HepG2 (cell line): ENCODE measurements at regions not wholly inside any gene's neighbourhood (a gene's known extent, or its start where the extent isn't known, plus 50 kb on each side); places are given as distances from the start of the nearest gene placed in this dataset.

Experiments
- ATAC-seq: fragments of 200-7000 bp; cut with Tn5 transposase; 3 replicates; pipeline ENCODE4 v1.9.1; 2020; ENCODE audit warnings: mild to moderate bottlenecking, moderate library complexity
- BruUV-seq: library from RNA; stranded (reverse); fragments of 400-500 nt; replicated peaks from 2 replicates; lab custom pipeline; 2021; lab: Mats Ljungman, UMichigan
- CTCF ChIA-PET: fragments of 300-600 bp; formaldehyde crosslinking; extraction: SDS; loops from one replicate; lab custom pipeline; 2021; ENCODE audit warnings: low total read pairs, inconsistent platforms, low intra/inter-chr PET ratio; lab: Yijun Ruan, JAX
- POLR2A ChIA-PET: fragments of 350-600 bp; sonication (Branson Sonifier 250); formaldehyde crosslinking; loops from one replicate; lab custom pipeline; 2020; ENCODE audit warnings: antibody characterized with exemption, inconsistent platforms; lab: Yijun Ruan, JAX
- DNase-seq: peaks from one replicate; pipeline ENCODE4 v3.0.0-alpha.2; 2015; ENCODE audit warnings: low spot score
- FAIRE-seq: peaks from 3 replicates; lab custom pipeline; 2011; peaks lifted over from hg19 to GRCh38; lab: Jason Lieb, UNC
- H2AFZ ChIP-seq: one replicate; pipeline ENCODE4 v1.6.1; 2011; ENCODE audit warnings: low read length, inconsistent platforms
- H3K27ac ChIP-seq: fragments of 300-600 bp; 3 replicates; pipeline ENCODE4 v1.8.0; 2011; ENCODE audit warnings: mixed run types, mild to moderate bottlenecking, mixed read lengths, low read length, inconsistent platforms; ENCODE audit not compliant: insufficient read depth; ENCODE audit errors: extremely low read length
- H3K27me3 ChIP-seq, 2 experiments: fragments of 200-600 bp in 1 of 2; 2 replicates in 1 of 2; 3 replicates in 1 of 2; pipeline versions ENCODE4 v1.6.0 to v1.8.0; 2011; ENCODE audit warnings: low read length in 2 of 2, mild to moderate bottlenecking in 2 of 2, moderate library complexity in 2 of 2, inconsistent platforms in 1 of 2; ENCODE audit not compliant: insufficient read depth in 2 of 2, control insufficient read depth in 1 of 2
- H3K36me3 ChIP-seq, 2 experiments: fragments of 200-600 bp in 1 of 2; replicated peaks in 1 of 2; 2 replicates in 1 of 2; 3 replicates in 1 of 2; pipeline versions ENCODE4 v1.5.1 to v1.8.0; 2011; ENCODE audit warnings: low read length in 2 of 2, inconsistent platforms in 1 of 2; ENCODE audit not compliant: insufficient read depth in 2 of 2, control insufficient read depth in 1 of 2
- H3K4me1 ChIP-seq: 2 replicates; pipeline ENCODE4 v1.5.1; 2012; ENCODE audit warnings: low read length, inconsistent platforms; ENCODE audit not compliant: insufficient read depth
- H3K4me2 ChIP-seq: 2 replicates; pipeline ENCODE4 v1.6.0; 2011; ENCODE audit warnings: low read depth, low read length, inconsistent platforms
- H3K4me3 ChIP-seq, 3 experiments: fragments of 200-600 bp in 1 of 3; sonication (generic), shearing (Covaris generic) in 1 of 3; replicated peaks in 1 of 3; 2 replicates each; pipeline ENCODE4 v1.5.1; 2011 to 2016; ENCODE audit warnings: low read length in 3 of 3, inconsistent platforms in 2 of 3, low read depth in 2 of 3, mild to moderate bottlenecking in 2 of 3, control low read depth in 1 of 3, mixed read lengths in 1 of 3; ENCODE audit not compliant: insufficient read depth in 1 of 3
- H3K79me2 ChIP-seq: one replicate; pipeline ENCODE4 v1.6.1; 2011; ENCODE audit warnings: low read length, inconsistent platforms; ENCODE audit not compliant: insufficient read depth
- H3K9ac ChIP-seq: 2 replicates; pipeline ENCODE4 v1.6.0; 2011; ENCODE audit warnings: mild to moderate bottlenecking, low read depth, low read length, inconsistent platforms; ENCODE audit not compliant: insufficient read depth
- H3K9me3 ChIP-seq: 2 replicates; pipeline ENCODE4 v1.5.1; 2012; ENCODE audit warnings: mild to moderate bottlenecking, low read length
- H4K20me1 ChIP-seq: 2 replicates; pipeline ENCODE4 v1.6.0; 2011; ENCODE audit warnings: inconsistent platforms, mild to moderate bottlenecking, low read length, moderate library complexity; ENCODE audit not compliant: insufficient read depth
- ATF7-NPFF ChIP-seq: sonication (generic); formaldehyde crosslinking; IDR thresholded peaks from 2 replicates; pipeline ENCODE4 v1.8.1; 2023; ENCODE audit warnings: mild to moderate bottlenecking, low read depth, missing genetic modification reagents, moderate library complexity
- ELF1 ChIP-seq: sonication (generic); formaldehyde crosslinking; IDR thresholded peaks from 2 replicates; pipeline ENCODE4 v1.4.0; 2020; ENCODE audit warnings: missing genetic modification reagents
- MIER3 ChIP-seq: IDR thresholded peaks from 2 replicates; pipeline ENCODE4 v1.6.1; 2016; ENCODE audit warnings: missing compliant biosample characterization, borderline replicate concordance
- MYC ChIP-seq: sonication (generic); formaldehyde crosslinking; IDR thresholded peaks from 2 replicates; pipeline ENCODE4 v1.9.0; 2021; ENCODE audit warnings: missing genetic modification reagents, borderline replicate concordance
- PRDM10 ChIP-seq: sonication (generic); formaldehyde crosslinking; IDR thresholded peaks from 2 replicates; pipeline ENCODE4 v1.4.0; 2020; ENCODE audit warnings: low read depth, missing genetic modification reagents
- in situ Hi-C: cut with HindIII; loops from 2 replicates; pipeline ENCODE4 v1.10.0; 2017; ENCODE audit warnings: low pct_unique_long_range_greater_than_20kb; ENCODE audit not compliant: extremely low pct_ligation_motif_present
- intact Hi-C: fragments of 100-400 bp; cut with micrococcal nuclease; formaldehyde crosslinking; loops from one replicate; pipeline ENCODE4 v1.10.0; 2022; ENCODE audit not compliant: unreplicated experiment
- TF ChIP-seq, protein P1 (sequence below): sonication (generic); formaldehyde crosslinking; conservative IDR thresholded peaks from 2 replicates; pipeline ENCODE4 v1.8.1; 2023; ENCODE audit warnings: missing genetic modification reagents
- TF ChIP-seq, protein P2 (sequence below): IDR thresholded peaks from 2 replicates; pipeline ENCODE4 v1.6.1; 2018; ENCODE audit warnings: missing genetic modification reagents, mild to moderate bottlenecking, missing compliant biosample characterization
- TF ChIP-seq, protein P3 (sequence below): sonication (generic); formaldehyde crosslinking; IDR thresholded peaks from 2 replicates; pipeline ENCODE4 v1.4.0; 2020; ENCODE audit warnings: missing genetic modification reagents, borderline replicate concordance
- TF ChIP-seq, protein P4 (sequence below): sonication (generic); formaldehyde crosslinking; IDR thresholded peaks from 2 replicates; pipeline ENCODE4 v1.4.0; 2020; ENCODE audit warnings: mild to moderate bottlenecking, missing genetic modification reagents

DNA sequence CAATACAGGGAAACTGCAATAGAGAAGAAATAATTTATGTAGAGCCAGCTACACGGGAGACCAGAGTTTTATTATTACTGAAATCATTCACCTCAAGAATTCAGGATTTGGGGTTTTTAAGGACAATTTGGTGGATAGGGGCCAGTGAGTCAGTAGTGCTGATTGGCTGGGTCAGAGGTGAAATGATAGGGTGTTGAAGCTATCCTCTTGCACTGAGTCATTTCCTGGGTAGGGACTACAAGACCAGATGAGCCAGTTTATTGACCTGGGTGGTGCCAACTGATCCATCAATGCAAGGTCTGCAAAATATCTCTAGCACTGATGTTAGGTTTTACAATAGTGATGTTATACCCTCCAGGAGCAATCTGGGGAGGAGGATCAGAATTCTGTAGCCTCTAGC is 486.3 kb downstream of the LRIG3 start (continued):
- no peak for TF ChIP-seq PRDM10 (CRISPR knock-in tag)

GRCh38 chr12:58434726-58435125 is 485.6 kb downstream of the LRIG3 start:
- intact Hi-C loops: no loop called here
- CTCF ChIA-PET: no interaction called here
- Histone ChIP-seq H3K79me2 (no peaks in the 10 kb centered on the region), H2AFZ (no peak overlapping the region), H4K20me1 (no peaks in the 10 kb centered on the region), H3K4me1 (no peaks in the 10 kb centered on the region), H3K4me2 (no peak overlapping the region), H3K36me3 (no peaks in the 10 kb centered on the region), H3K27ac (no peak overlapping the region), H3K27me3 (no peaks in the 10 kb centered on the region), H3K4me3 (no peak overlapping the region), H3K9me3 (no peaks in the 10 kb centered on the region), H3K9ac (no peak overlapping the region)
- BruUV-seq: no TSS peak
- FAIRE-seq (no peak), DNase-seq (no peak), ATAC-seq (no peak)
- TF ChIP-seq MIER3 (CRISPR knock-in tag) (no peak), MYC (CRISPR knock-in tag) (no peak), ELF1 (CRISPR knock-in tag) (no peak), ATF7-NPFF (CRISPR knock-in tag) (no peak)
- TF ChIP-seq, protein P1, sequence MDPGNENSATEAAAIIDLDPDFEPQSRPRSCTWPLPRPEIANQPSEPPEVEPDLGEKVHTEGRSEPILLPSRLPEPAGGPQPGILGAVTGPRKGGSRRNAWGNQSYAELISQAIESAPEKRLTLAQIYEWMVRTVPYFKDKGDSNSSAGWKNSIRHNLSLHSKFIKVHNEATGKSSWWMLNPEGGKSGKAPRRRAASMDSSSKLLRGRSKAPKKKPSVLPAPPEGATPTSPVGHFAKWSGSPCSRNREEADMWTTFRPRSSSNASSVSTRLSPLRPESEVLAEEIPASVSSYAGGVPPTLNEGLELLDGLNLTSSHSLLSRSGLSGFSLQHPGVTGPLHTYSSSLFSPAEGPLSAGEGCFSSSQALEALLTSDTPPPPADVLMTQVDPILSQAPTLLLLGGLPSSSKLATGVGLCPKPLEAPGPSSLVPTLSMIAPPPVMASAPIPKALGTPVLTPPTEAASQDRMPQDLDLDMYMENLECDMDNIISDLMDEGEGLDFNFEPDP: no peak
- TF ChIP-seq, protein P2, sequence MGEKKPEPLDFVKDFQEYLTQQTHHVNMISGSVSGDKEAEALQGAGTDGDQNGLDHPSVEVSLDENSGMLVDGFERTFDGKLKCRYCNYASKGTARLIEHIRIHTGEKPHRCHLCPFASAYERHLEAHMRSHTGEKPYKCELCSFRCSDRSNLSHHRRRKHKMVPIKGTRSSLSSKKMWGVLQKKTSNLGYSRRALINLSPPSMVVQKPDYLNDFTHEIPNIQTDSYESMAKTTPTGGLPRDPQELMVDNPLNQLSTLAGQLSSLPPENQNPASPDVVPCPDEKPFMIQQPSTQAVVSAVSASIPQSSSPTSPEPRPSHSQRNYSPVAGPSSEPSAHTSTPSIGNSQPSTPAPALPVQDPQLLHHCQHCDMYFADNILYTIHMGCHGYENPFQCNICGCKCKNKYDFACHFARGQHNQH: no peak
- TF ChIP-seq, protein P3, sequence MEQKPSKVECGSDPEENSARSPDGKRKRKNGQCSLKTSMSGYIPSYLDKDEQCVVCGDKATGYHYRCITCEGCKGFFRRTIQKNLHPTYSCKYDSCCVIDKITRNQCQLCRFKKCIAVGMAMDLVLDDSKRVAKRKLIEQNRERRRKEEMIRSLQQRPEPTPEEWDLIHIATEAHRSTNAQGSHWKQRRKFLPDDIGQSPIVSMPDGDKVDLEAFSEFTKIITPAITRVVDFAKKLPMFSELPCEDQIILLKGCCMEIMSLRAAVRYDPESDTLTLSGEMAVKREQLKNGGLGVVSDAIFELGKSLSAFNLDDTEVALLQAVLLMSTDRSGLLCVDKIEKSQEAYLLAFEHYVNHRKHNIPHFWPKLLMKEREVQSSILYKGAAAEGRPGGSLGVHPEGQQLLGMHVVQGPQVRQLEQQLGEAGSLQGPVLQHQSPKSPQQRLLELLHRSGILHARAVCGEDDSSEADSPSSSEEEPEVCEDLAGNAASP (CRISPR knock-in tag): no peak
- TF ChIP-seq, protein P4, sequence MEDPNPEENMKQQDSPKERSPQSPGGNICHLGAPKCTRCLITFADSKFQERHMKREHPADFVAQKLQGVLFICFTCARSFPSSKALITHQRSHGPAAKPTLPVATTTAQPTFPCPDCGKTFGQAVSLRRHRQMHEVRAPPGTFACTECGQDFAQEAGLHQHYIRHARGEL (CRISPR knock-in tag): no peak
- POLR2A ChIA-PET: no interaction called here
- in situ Hi-C loops: loop anchor here (25.0 kb wide), 1 partner anchor 447 kb away; no protein-coding TSS in a partner anchor
